WTC11 (cell line): ENCODE measurements at regions not wholly inside any gene's neighbourhood (a gene's known extent, or its start where the extent isn't known, plus 50 kb on each side); places are given as distances from the start of the nearest gene placed in this dataset.

ENCODE experiments used
- ATAC-seq: fragments of 200-7000 bp; cut with Tn5 transposase; 2 replicates; pipeline ENCODE4 v1.10.0; 2021; ENCODE audit warnings: mild to moderate bottlenecking, moderate library complexity
- CTCF ChIA-PET: fragments of 300-600 bp; sonication (Branson Sonifier 250); formaldehyde crosslinking; loops from one replicate; lab custom pipeline; 2021; ENCODE audit warnings: antibody characterized with exemption; lab: Charles Lee
- POLR2A ChIA-PET: fragments of 350-600 bp; sonication (Branson Sonifier 250); formaldehyde crosslinking; loops from one replicate; lab custom pipeline; 2021; ENCODE audit warnings: antibody characterized with exemption; lab: Charles Lee
- DNase-seq: peaks from one replicate; pipeline ENCODE4 v3.0.0; 2021; ENCODE audit warnings: low spot score
- H3K27ac Mint-ChIP-seq: 2 replicates; pipeline ENCODE4 v1.8.0; 2021; ENCODE audit warnings: mixed read lengths
- H3K27me3 Mint-ChIP-seq: 2 replicates; pipeline ENCODE4 v1.8.0; 2021; ENCODE audit warnings: low read depth, mild to moderate bottlenecking, moderate library complexity, mixed read lengths
- H3K36me3 Mint-ChIP-seq: 2 replicates; pipeline ENCODE4 v1.8.0; 2021; ENCODE audit warnings: mixed read lengths
- H3K4me1 Mint-ChIP-seq: 2 replicates; pipeline ENCODE4 v1.8.0; 2022; ENCODE audit warnings: mixed read lengths
- H3K4me3 Mint-ChIP-seq: 2 replicates; pipeline ENCODE4 v1.8.0; 2021; ENCODE audit warnings: mild to moderate bottlenecking, moderate library complexity, mixed read lengths
- H3K9me3 Mint-ChIP-seq: 2 replicates; pipeline ENCODE4 v1.8.0; 2021; ENCODE audit warnings: mixed read lengths
- ATF3 ChIP-seq: sonication (generic); formaldehyde crosslinking; conservative IDR thresholded peaks from 2 replicates; pipeline ENCODE4 v1.8.1; 2022; ENCODE audit warnings: mild to moderate bottlenecking, missing genetic modification reagents
- CDX4 ChIP-seq: fragments of 250-450 bp; sonication (Bioruptor Pico); IDR thresholded peaks from 2 replicates; pipeline ENCODE4 v1.9.0; 2021; ENCODE audit warnings: moderate library complexity, mild to moderate bottlenecking, inconsistent platforms, borderline replicate concordance
- CREB1 ChIP-seq: sonication (generic); formaldehyde crosslinking; IDR thresholded peaks from 2 replicates; pipeline ENCODE4 v1.8.0; 2023; ENCODE audit warnings: mild to moderate bottlenecking, missing genetic modification reagents
- ELF4 ChIP-seq: sonication (generic); formaldehyde crosslinking; IDR thresholded peaks from 2 replicates; pipeline ENCODE4 v1.8.1; 2022; ENCODE audit warnings: low read depth, mild to moderate bottlenecking, moderate library complexity, missing genetic modification reagents
- ETV6 ChIP-seq: sonication (generic); formaldehyde crosslinking; IDR thresholded peaks from 2 replicates; pipeline ENCODE4 v1.8.1; 2022; ENCODE audit warnings: mild to moderate bottlenecking, missing genetic modification reagents
- FOXK1 ChIP-seq: sonication (generic); formaldehyde crosslinking; IDR thresholded peaks from 2 replicates; pipeline ENCODE4 v1.8.0; 2022; ENCODE audit warnings: mild to moderate bottlenecking, moderate library complexity, missing genetic modification reagents
- GTF2I ChIP-seq: fragments of 250-450 bp; sonication (Bioruptor Pico); conservative IDR thresholded peaks from 2 replicates; pipeline ENCODE4 v1.4.0; 2021; ENCODE audit warnings: mild to moderate bottlenecking
- HMGA2 ChIP-seq: fragments of 250-450 bp; sonication (Bioruptor Pico); IDR thresholded peaks from 2 replicates; pipeline ENCODE4 v1.4.0; 2021; ENCODE audit warnings: mild to moderate bottlenecking, moderate library complexity
- IRF1 ChIP-seq: sonication (generic); formaldehyde crosslinking; IDR thresholded peaks from 2 replicates; pipeline ENCODE4 v1.8.0; 2023; ENCODE audit warnings: missing genetic modification reagents
- NR1H2 ChIP-seq: sonication (generic); formaldehyde crosslinking; IDR thresholded peaks from 2 replicates; pipeline ENCODE4 v1.9.0; 2021; ENCODE audit warnings: mild to moderate bottlenecking, moderate library complexity, missing genetic modification reagents
- PRDM15 ChIP-seq: sonication (generic); formaldehyde crosslinking; IDR thresholded peaks from 2 replicates; pipeline ENCODE4 v1.8.0; 2022; ENCODE audit warnings: missing genetic modification reagents
- SMAD3 ChIP-seq: sonication (generic); formaldehyde crosslinking; IDR thresholded peaks from 2 replicates; pipeline ENCODE4 v1.8.0; 2022; ENCODE audit warnings: missing genetic modification reagents, mild to moderate bottlenecking, borderline replicate concordance
- SOX15 ChIP-seq: fragments of 250-450 bp; sonication (Bioruptor Pico); IDR thresholded peaks from 2 replicates; pipeline ENCODE4 v1.9.0; 2021; ENCODE audit warnings: mild to moderate bottlenecking
- SP1 ChIP-seq: sonication (generic); formaldehyde crosslinking; conservative IDR thresholded peaks from 2 replicates; pipeline ENCODE4 v1.8.1; 2022; ENCODE audit warnings: missing genetic modification reagents
- STAT6 ChIP-seq: sonication (generic); formaldehyde crosslinking; conservative IDR thresholded peaks from 2 replicates; pipeline ENCODE4 v1.8.1; 2023; ENCODE audit warnings: mild to moderate bottlenecking, low read depth, missing genetic modification reagents, moderate library complexity
- TP53 ChIP-seq: sonication (generic); formaldehyde crosslinking; IDR thresholded peaks from 2 replicates; pipeline ENCODE4 v1.8.1; 2023; ENCODE audit warnings: mild to moderate bottlenecking, missing genetic modification reagents
- USF1 ChIP-seq: sonication (generic); formaldehyde crosslinking; IDR thresholded peaks from 2 replicates; pipeline ENCODE4 v1.8.0; 2022; ENCODE audit warnings: mild to moderate bottlenecking, missing genetic modification reagents
- ZBTB43 ChIP-seq: sonication (generic); formaldehyde crosslinking; IDR thresholded peaks from 2 replicates; pipeline ENCODE4 v1.8.1; 2023; ENCODE audit warnings: mild to moderate bottlenecking, missing genetic modification reagents
- ZMAT4 ChIP-seq: fragments of 250-450 bp; sonication (Bioruptor Pico); IDR thresholded peaks from 2 replicates; pipeline ENCODE4 v1.9.0; 2021; ENCODE audit warnings: mild to moderate bottlenecking
- ZNF423 ChIP-seq: fragments of 250-450 bp; sonication (Bioruptor Pico); IDR thresholded peaks from 2 replicates; pipeline ENCODE4 v2.1.2; 2022; ENCODE audit warnings: mild to moderate bottlenecking, moderate library complexity

- ATAC-seq (no peak), DNase-seq (no peak)
- ChIA-PET POLR2A (no interaction called here), CTCF (interaction anchor here (3.6 kb wide), 1 partner anchor 9 kb away, joined by 22 read pairs; no protein-coding TSS in a partner anchor)
- peaks cover 7% of the 10 kb centered on the region for H3K27me3 Mint-ChIP-seq
- no peaks in the 10 kb centered on the region for H3K36me3 Mint-ChIP-seq
- TF ChIP-seq TP53 (no peak), NR1H2 (CRISPR knock-in tag) (no peak), GTF2I (CRISPR knock-in tag) (no peak), SP1 (CRISPR knock-in tag) (no peak), ZMAT4 (CRISPR knock-in tag) (no peak), HMGA2 (CRISPR knock-in tag) (no peak), FOXK1 (no peak), CREB1 (CRISPR knock-in tag) (no peak), ATF3 (CRISPR knock-in tag) (no peak), PRDM15 (CRISPR knock-in tag) (no peak), IRF1 (CRISPR knock-in tag) (no peak), SOX15 (CRISPR knock-in tag) (no peak), ETV6 (CRISPR knock-in tag) (no peak), USF1 (CRISPR knock-in tag) (no peak), STAT6 (no peak), ZBTB43 (CRISPR knock-in tag) (no peak), ZNF423 (no peak), SMAD3 (no peak), ELF4 (CRISPR knock-in tag) (no peak), CDX4 (CRISPR knock-in tag) (no peak)
- H3K4me1 Mint-ChIP-seq = no peaks in the 10 kb centered on the region
- no peak overlapping the region for H3K27ac Mint-ChIP-seq
- no peak overlapping the region for H3K4me3 Mint-ChIP-seq
- peaks cover 3% of the 10 kb centered on the region; the same call in 1 of the 2 replicates for H3K9me3 Mint-ChIP-seq
These were observed 146.7 kb downstream of the DNAJB6 start for GRCh38 chr7:157483515-157483914.
